ENCODE measurements at regions not wholly inside any gene's neighbourhood (a gene's known extent, or its start where the extent isn't known, plus 50 kb on each side); places are given as distances from the start of the nearest gene placed in this dataset.

- Histone ChIP-seq H3K4me3 (ENCODE audit: low read length) (no peak overlapping the region), H3K9ac (ENCODE audit: low read depth, low read length) (no peak overlapping the region), H3K9me3 (ENCODE audit: insufficient read depth, low read depth, low read length) (no peaks in the 10 kb centered on the region), H3K27ac (ENCODE audit: low read depth, low read length) (no peak overlapping the region), H3K4me1 (ENCODE audit: insufficient read depth, low read length) (peaks cover 3% of the 10 kb centered on the region; the same call in 1 of the 2 replicates), H3K27me3 (ENCODE audit: insufficient read depth, low read length) (no peaks in the 10 kb centered on the region), H3K36me3 (ENCODE audit: insufficient read depth, low read length) (no peaks in the 10 kb centered on the region)
- 82% methylated on average over 14 of the region's 14 CpGs for WGBS
Observed at GRCh38 chr7:51647931-51648351, 331.3 kb upstream of the COBL start.

- H3K4me3 ChIP-seq (ENCODE audit: low read length), result no peak overlapping the region
- no peaks in the 10 kb centered on the region for H3K27me3 ChIP-seq (ENCODE audit: insufficient read depth, low read length)
- no peaks in the 10 kb centered on the region for H3K9me3 ChIP-seq (ENCODE audit: insufficient read depth, low read depth, low read length)
- no peaks in the 10 kb centered on the region for H3K36me3 ChIP-seq (ENCODE audit: insufficient read depth, low read length)
- no peak overlapping the region for H3K9ac ChIP-seq (ENCODE audit: low read depth, low read length)
- H3K4me1 ChIP-seq (ENCODE audit: insufficient read depth, low read length), result peaks cover 3% of the 10 kb centered on the region; the same call in 1 of the 2 replicates
- WGBS, result 78% methylated on average over 5 of the region's 5 CpGs
- H3K27ac ChIP-seq (ENCODE audit: low read depth, low read length), result no peak overlapping the region
Observed at GRCh38 chr7:51647486-51647885, 330.9 kb upstream of the COBL start.

GRCh38 chr7:51645702-51646298 lies 329.2 kb upstream of the COBL start:
- Histone ChIP-seq H3K36me3 (ENCODE audit: insufficient read depth, low read length) (no peaks in the 10 kb centered on the region), H3K27ac (ENCODE audit: low read depth, low read length) (no peak overlapping the region), H3K4me1 (ENCODE audit: insufficient read depth, low read length) (peaks cover 3% of the 10 kb centered on the region; the same call in 1 of the 2 replicates), H3K9me3 (ENCODE audit: insufficient read depth, low read depth, low read length) (no peaks in the 10 kb centered on the region), H3K4me3 (ENCODE audit: low read length) (no peak overlapping the region), H3K9ac (ENCODE audit: low read depth, low read length) (no peak overlapping the region), H3K27me3 (ENCODE audit: insufficient read depth, low read length) (no peaks in the 10 kb centered on the region)
- 93% methylated on average over 16 of the region's 16 CpGs for WGBS

GRCh38 chr7:51645255-51645654 lies 328.6 kb upstream of the COBL start:
- WGBS, result 84% methylated on average over 11 of the region's 11 CpGs
- no peak overlapping the region for H3K9ac ChIP-seq (ENCODE audit: low read depth, low read length)
- H3K27ac ChIP-seq (ENCODE audit: low read depth, low read length), result no peak overlapping the region
- no peak overlapping the region for H3K4me3 ChIP-seq (ENCODE audit: low read length)
- H3K36me3 ChIP-seq (ENCODE audit: insufficient read depth, low read length), result no peaks in the 10 kb centered on the region
- H3K27me3 ChIP-seq (ENCODE audit: insufficient read depth, low read length), result no peaks in the 10 kb centered on the region
- peaks cover 3% of the 10 kb centered on the region; the same call in 1 of the 2 replicates for H3K4me1 ChIP-seq (ENCODE audit: insufficient read depth, low read length)
- no peaks in the 10 kb centered on the region for H3K9me3 ChIP-seq (ENCODE audit: insufficient read depth, low read depth, low read length)

- Histone ChIP-seq H3K9ac (ENCODE audit: low read depth, low read length) (no peak overlapping the region), H3K27ac (ENCODE audit: low read depth, low read length) (no peak overlapping the region), H3K27me3 (ENCODE audit: insufficient read depth, low read length) (no peaks in the 10 kb centered on the region), H3K4me3 (ENCODE audit: low read length) (no peak overlapping the region), H3K4me1 (ENCODE audit: insufficient read depth, low read length) (peaks cover 7% of the 10 kb centered on the region; the same call in 1 of the 2 replicates), H3K9me3 (ENCODE audit: insufficient read depth, low read depth, low read length) (no peaks in the 10 kb centered on the region), H3K36me3 (ENCODE audit: insufficient read depth, low read length) (no peaks in the 10 kb centered on the region)
- WGBS, result no CpG with 5 or more reads among the region's 2 CpGs
Observed at GRCh38 chr7:51644216-51644615, 327.6 kb upstream of the COBL start.

- H3K9ac ChIP-seq (ENCODE audit: low read depth, low read length), result no peak overlapping the region
- no peaks in the 10 kb centered on the region for H3K27me3 ChIP-seq (ENCODE audit: insufficient read depth, low read length)
- H3K9me3 ChIP-seq (ENCODE audit: insufficient read depth, low read depth, low read length), result no peaks in the 10 kb centered on the region
- 88% methylated on average over 9 of the region's 9 CpGs for WGBS
- H3K4me3 ChIP-seq (ENCODE audit: low read length), result no peak overlapping the region
- H3K27ac ChIP-seq (ENCODE audit: low read depth, low read length), result no peak overlapping the region
- H3K4me1 ChIP-seq (ENCODE audit: insufficient read depth, low read length), result peaks cover 14% of the 10 kb centered on the region
- H3K36me3 ChIP-seq (ENCODE audit: insufficient read depth, low read length), result no peaks in the 10 kb centered on the region
Observed at GRCh38 chr7:51640841-51641240, 324.2 kb upstream of the COBL start.

GRCh38 chr7:51639661-51640334 lies 323.2 kb upstream of the COBL start:
- peaks cover 14% of the 10 kb centered on the region for H3K4me1 ChIP-seq (ENCODE audit: insufficient read depth, low read length)
- H3K36me3 ChIP-seq (ENCODE audit: insufficient read depth, low read length), result no peaks in the 10 kb centered on the region
- H3K9ac ChIP-seq (ENCODE audit: low read depth, low read length), result no peak overlapping the region
- no peaks in the 10 kb centered on the region for H3K9me3 ChIP-seq (ENCODE audit: insufficient read depth, low read depth, low read length)
- H3K4me3 ChIP-seq (ENCODE audit: low read length), result no peak overlapping the region
- H3K27ac ChIP-seq (ENCODE audit: low read depth, low read length), result no peak overlapping the region
- no peaks in the 10 kb centered on the region for H3K27me3 ChIP-seq (ENCODE audit: insufficient read depth, low read length)
- WGBS, result 82% methylated on average over 11 of the region's 12 CpGs

- no peak overlapping the region for H3K4me3 ChIP-seq (ENCODE audit: low read length)
- no peaks in the 10 kb centered on the region for H3K27me3 ChIP-seq (ENCODE audit: insufficient read depth, low read length)
- H3K9ac ChIP-seq (ENCODE audit: low read depth, low read length), result no peak overlapping the region
- H3K9me3 ChIP-seq (ENCODE audit: insufficient read depth, low read depth, low read length), result no peaks in the 10 kb centered on the region
- H3K4me1 ChIP-seq (ENCODE audit: insufficient read depth, low read length), result peaks cover 14% of the 10 kb centered on the region
- 58% methylated on average over 2 of the region's 3 CpGs for WGBS
- H3K36me3 ChIP-seq (ENCODE audit: insufficient read depth, low read length), result no peaks in the 10 kb centered on the region
- H3K27ac ChIP-seq (ENCODE audit: low read depth, low read length), result no peak overlapping the region
Observed at GRCh38 chr7:51636503-51636902, 319.9 kb upstream of the COBL start.

GRCh38 chr7:51635775-51636174 lies 319.2 kb upstream of the COBL start:
- Histone ChIP-seq H3K9ac (ENCODE audit: low read depth, low read length) (no peak overlapping the region), H3K27ac (ENCODE audit: low read depth, low read length) (no peak overlapping the region), H3K4me3 (ENCODE audit: low read length) (no peak overlapping the region), H3K27me3 (ENCODE audit: insufficient read depth, low read length) (no peaks in the 10 kb centered on the region), H3K9me3 (ENCODE audit: insufficient read depth, low read depth, low read length) (no peaks in the 10 kb centered on the region), H3K4me1 (ENCODE audit: insufficient read depth, low read length) (peaks cover 14% of the 10 kb centered on the region), H3K36me3 (ENCODE audit: insufficient read depth, low read length) (no peaks in the 10 kb centered on the region)
- 92% methylated on average over 4 of the region's 5 CpGs for WGBS

GRCh38 chr7:51634538-51634937 lies 317.9 kb upstream of the COBL start:
- no peak overlapping the region for H3K4me3 ChIP-seq (ENCODE audit: low read length)
- peaks cover 10% of the 10 kb centered on the region for H3K4me1 ChIP-seq (ENCODE audit: insufficient read depth, low read length)
- 89% methylated on average over 2 of the region's 2 CpGs for WGBS
- H3K9ac ChIP-seq (ENCODE audit: low read depth, low read length), result no peak overlapping the region
- no peak overlapping the region for H3K27ac ChIP-seq (ENCODE audit: low read depth, low read length)
- H3K27me3 ChIP-seq (ENCODE audit: insufficient read depth, low read length), result no peaks in the 10 kb centered on the region
- no peaks in the 10 kb centered on the region for H3K36me3 ChIP-seq (ENCODE audit: insufficient read depth, low read length)
- no peaks in the 10 kb centered on the region for H3K9me3 ChIP-seq (ENCODE audit: insufficient read depth, low read depth, low read length)

- Histone ChIP-seq H3K4me3 (ENCODE audit: low read length) (no peak overlapping the region), H3K27ac (ENCODE audit: low read depth, low read length) (no peak overlapping the region), H3K4me1 (ENCODE audit: insufficient read depth, low read length) (peaks cover 10% of the 10 kb centered on the region), H3K27me3 (ENCODE audit: insufficient read depth, low read length) (no peaks in the 10 kb centered on the region), H3K9me3 (ENCODE audit: insufficient read depth, low read depth, low read length) (no peaks in the 10 kb centered on the region), H3K9ac (ENCODE audit: low read depth, low read length) (no peak overlapping the region), H3K36me3 (ENCODE audit: insufficient read depth, low read length) (no peaks in the 10 kb centered on the region)
- WGBS, result 89% methylated on average over 2 of the region's 2 CpGs
Observed at GRCh38 chr7:51634025-51634424, 317.4 kb upstream of the COBL start.

All from HUES64 (cell line).